PC-9 (cell line): ENCODE measurements at regions not wholly inside any gene's neighbourhood (a gene's known extent, or its start where the extent isn't known, plus 50 kb on each side); places are given as distances from the start of the nearest gene placed in this dataset.

Experiments used
- CTCF ChIP-seq: fragments of 200-600 bp; sonication (generic); conservative IDR thresholded peaks from 2 replicates; pipeline ENCODE4 v1.6.1; 2017; ENCODE audit warnings: mixed run types, antibody characterized with exemption, mild to moderate bottlenecking, moderate library complexity
- EZH2 ChIP-seq: fragments of 200-600 bp; sonication (generic); IDR thresholded peaks from 2 replicates; pipeline ENCODE4 v1.8.0; 2017; ENCODE audit warnings: antibody characterized with exemption, low read depth

GRCh38 chrX:25561190-25561589 lies 545.4 kb upstream of the ARX start:
- TF ChIP-seq CTCF (no peak), EZH2 (no peak)
